ENCODE measurements at regions not wholly inside any gene's neighbourhood (a gene's known extent, or its start where the extent isn't known, plus 50 kb on each side); places are given as distances from the start of the nearest gene placed in this dataset.

- Histone ChIP-seq H3K27ac (no peak overlapping the region), H3K4me1 (peaks cover 0 to 5% (median 0%) of the 10 kb centered on the region in 4 donors), H3K27me3 (no peaks in the 10 kb centered on the region), H3K9me3 (no peaks in the 10 kb centered on the region), H3K4me3 (no peak overlapping the region), H3K36me3 (no peaks in the 10 kb centered on the region)
- DNase-seq (no peak), ATAC-seq (peak in 1 of 4 donors; percentile 31)
- intact Hi-C loops (cut with DNase I): no loop called here
- 53% methylated on average over 3 of the region's 3 CpGs for WGBS (ENCODE audit: insufficient coverage, low coverage, low lambda C conversion rate, missing lambda C conversion rate)
- TF ChIP-seq CTCF (IDR thresholded peaks at IDR 0.05) (no peak), POLR2A (IDR thresholded peaks at IDR 0.05) (no peak)
Measured at GRCh38 chr21:41031701-41032220, 136.2 kb upstream of the BACE2 start.

GRCh38 chr21:41032541-41032940, 135.4 kb upstream of the BACE2 start:
- Histone ChIP-seq H3K9me3 (no peaks in the 10 kb centered on the region), H3K27ac (no peak overlapping the region), H3K36me3 (no peaks in the 10 kb centered on the region), H3K27me3 (no peaks in the 10 kb centered on the region), H3K4me3 (no peak overlapping the region), H3K4me1 (peaks cover 0 to 5% (median 0%) of the 10 kb centered on the region in 4 donors)
- no peak for DNase-seq
- TF ChIP-seq CTCF (IDR thresholded peaks at IDR 0.05): no peak
- TF ChIP-seq POLR2A (IDR thresholded peaks at IDR 0.05): no peak
- WGBS (ENCODE audit: insufficient coverage, low coverage, low lambda C conversion rate, missing lambda C conversion rate): 54% methylated on average over 1 of the region's 1 CpG
- ATAC-seq: no peak
- intact Hi-C loops (cut with DNase I): no loop called here

GRCh38 chr21:41037212-41037611, 130.7 kb upstream of the BACE2 start:
- H3K27me3 ChIP-seq: no peaks in the 10 kb centered on the region
- H3K36me3 ChIP-seq: no peaks in the 10 kb centered on the region
- WGBS (ENCODE audit: insufficient coverage, low coverage, low lambda C conversion rate, missing lambda C conversion rate): 77% methylated on average over 3 of the region's 6 CpGs
- H3K4me3 ChIP-seq: no peak overlapping the region
- DNase-seq (no peak), ATAC-seq (no peak)
- intact Hi-C loops (cut with DNase I): no loop called here
- H3K4me1 ChIP-seq: no peaks in the 10 kb centered on the region
- H3K27ac ChIP-seq: no peak overlapping the region
- H3K9me3 ChIP-seq: no peaks in the 10 kb centered on the region
- TF ChIP-seq POLR2A (IDR thresholded peaks at IDR 0.05) (no peak), CTCF (IDR thresholded peaks at IDR 0.05) (no peak)

- intact Hi-C loops (cut with DNase I): no loop called here
Measured at GRCh38 chr21:41037936-41038335, 130.0 kb upstream of the BACE2 start.

More at GRCh38 chr21:41037936-41038335, 130.0 kb upstream of the BACE2 start:
- Histone ChIP-seq H3K9me3 (no peaks in the 10 kb centered on the region), H3K4me1 (no peaks in the 10 kb centered on the region), H3K36me3 (no peaks in the 10 kb centered on the region), H3K4me3 (no peak overlapping the region), H3K27ac (no peak overlapping the region), H3K27me3 (no peaks in the 10 kb centered on the region)
- DNase-seq: no peak
- TF ChIP-seq CTCF (IDR thresholded peaks at IDR 0.05): no peak
- TF ChIP-seq POLR2A (IDR thresholded peaks at IDR 0.05): no peak
- ATAC-seq: no peak
- WGBS (ENCODE audit: insufficient coverage, low coverage, low lambda C conversion rate, missing lambda C conversion rate): 71% methylated on average over 1 of the region's 1 CpG
